GM12865 (cell line): ENCODE measurements at regions not wholly inside any gene's neighbourhood (a gene's known extent, or its start where the extent isn't known, plus 50 kb on each side); places are given as distances from the start of the nearest gene placed in this dataset.

Experiments used
- DNase-seq: peaks from one replicate; pipeline ENCODE4 v3.0.0; 2010; ENCODE audit warnings: low read depth
- H3K4me3 ChIP-seq: 2 replicates; pipeline ENCODE4 v1.5.1; 2011; ENCODE audit warnings: mild to moderate bottlenecking, low read depth, low read length, control low read depth
- CTCF ChIP-seq: IDR thresholded peaks from 2 replicates; pipeline ENCODE4 v1.5.1; 2011; ENCODE audit warnings: low read length, control low read depth, low read depth, inconsistent platforms; ENCODE audit not compliant: insufficient read depth; ENCODE audit errors: missing control alignments

GRCh38 chr6:126767711-126768110, 350.8 kb upstream of the RSPO3 start:
- no peak for DNase-seq
- H3K4me3 ChIP-seq: no peak overlapping the region
- TF ChIP-seq CTCF: no peak

- no peak for DNase-seq
- TF ChIP-seq CTCF: no peak
- no peak overlapping the region for H3K4me3 ChIP-seq
Observed at GRCh38 chr6:126770176-126770575, 348.3 kb upstream of the RSPO3 start.

- no peak overlapping the region for H3K4me3 ChIP-seq
- no peak for DNase-seq
- TF ChIP-seq CTCF: no peak
Observed at GRCh38 chr6:126773112-126773805, 345.2 kb upstream of the RSPO3 start.

GRCh38 chr6:126779331-126779730, 339.1 kb upstream of the RSPO3 start:
- no peak overlapping the region for H3K4me3 ChIP-seq
- TF ChIP-seq CTCF: no peak
- no peak for DNase-seq

- H3K4me3 ChIP-seq: no peak overlapping the region
- TF ChIP-seq CTCF: no peak
- DNase-seq: no peak
Observed at GRCh38 chr6:126781582-126781981, 336.9 kb upstream of the RSPO3 start.

- H3K4me3 ChIP-seq: no peak overlapping the region
- no peak for TF ChIP-seq CTCF
- no peak for DNase-seq
Observed at GRCh38 chr6:126784161-126784790, 334.2 kb upstream of the RSPO3 start.

- TF ChIP-seq CTCF: no peak
- no peak for DNase-seq
- H3K4me3 ChIP-seq: no peak overlapping the region
Observed at GRCh38 chr6:126786262-126786661, 332.2 kb upstream of the RSPO3 start.
